ENCODE measurements at regions not wholly inside any gene's neighbourhood (a gene's known extent, or its start where the extent isn't known, plus 50 kb on each side); places are given as distances from the start of the nearest gene placed in this dataset.

- TF ChIP-seq CTCF (IDR thresholded peaks at IDR 0.05; ENCODE audit: control insufficient read depth, insufficient read depth, low read depth, low read length, missing control alignments) = peak; percentile 51
- H3K4me3 ChIP-seq (ENCODE audit: control insufficient read depth, low read depth, low read length) = no peak overlapping the region
- no peak for DNase-seq (ENCODE audit: low read depth)
These were observed 87.8 kb downstream of the RSL24D1 start for GRCh38 chr15:55108858-55109518.

- no peak for TF ChIP-seq CTCF (IDR thresholded peaks at IDR 0.05; ENCODE audit: control insufficient read depth, insufficient read depth, low read depth, low read length, missing control alignments)
- DNase-seq (ENCODE audit: low read depth) = no peak
- H3K4me3 ChIP-seq (ENCODE audit: control insufficient read depth, low read depth, low read length) = no peak overlapping the region
These were observed 88.3 kb downstream of the RSL24D1 start for GRCh38 chr15:55108448-55108847.

- no peak for TF ChIP-seq CTCF (IDR thresholded peaks at IDR 0.05; ENCODE audit: control insufficient read depth, insufficient read depth, low read depth, low read length, missing control alignments)
- H3K4me3 ChIP-seq (ENCODE audit: control insufficient read depth, low read depth, low read length) = no peak overlapping the region
- DNase-seq (ENCODE audit: low read depth) = no peak
These were observed 90.6 kb downstream of the RSL24D1 start for GRCh38 chr15:55106155-55106554.

- H3K4me3 ChIP-seq (ENCODE audit: control insufficient read depth, low read depth, low read length) = no peak overlapping the region
- TF ChIP-seq CTCF (IDR thresholded peaks at IDR 0.05; ENCODE audit: control insufficient read depth, insufficient read depth, low read depth, low read length, missing control alignments) = no peak
- DNase-seq (ENCODE audit: low read depth) = no peak
These were observed 102.6 kb downstream of the RSL24D1 start for GRCh38 chr15:55094136-55094535.

- no peak for DNase-seq (ENCODE audit: low read depth)
- TF ChIP-seq CTCF (IDR thresholded peaks at IDR 0.05; ENCODE audit: control insufficient read depth, insufficient read depth, low read depth, low read length, missing control alignments) = no peak
- no peak overlapping the region for H3K4me3 ChIP-seq (ENCODE audit: control insufficient read depth, low read depth, low read length)
These were observed 108.5 kb downstream of the RSL24D1 start for GRCh38 chr15:55088207-55088606.

GRCh38 chr15:55084673-55085072 is 112.1 kb downstream of the RSL24D1 start:
- H3K4me3 ChIP-seq (ENCODE audit: control insufficient read depth, low read depth, low read length) = no peak overlapping the region
- no peak for DNase-seq (ENCODE audit: low read depth)
- no peak for TF ChIP-seq CTCF (IDR thresholded peaks at IDR 0.05; ENCODE audit: control insufficient read depth, insufficient read depth, low read depth, low read length, missing control alignments)
